GM18867 (cell line): ENCODE measurements at regions not wholly inside any gene's neighbourhood (a gene's known extent, or its start where the extent isn't known, plus 50 kb on each side); places are given as distances from the start of the nearest gene placed in this dataset.
"Not testable (repeated sequence)": the region's sequence is repeated elsewhere in the genome, so short reads cannot be mapped to it uniquely, and the experiment has no call there.

Experiments
- ATAC-seq: cut with Tn5 transposase; IDR thresholded peaks from one replicate; pipeline ENCODE4 v1.9.1; 2021; ENCODE audit warnings: mild to moderate bottlenecking, moderate library complexity; ENCODE audit not compliant: unreplicated experiment

GRCh38 chr1:229002451-229002960, 267.2 kb downstream of the RHOU start:
- ATAC-seq, result no peak

- ATAC-seq, result no peak
These were observed 267.5 kb upstream of the RAB4A start for GRCh38 chr1:229003233-229004031.

GRCh38 chr1:229004066-229004833, 266.7 kb upstream of the RAB4A start:
- ATAC-seq, result no peak

- ATAC-seq, result no peak
These were observed 265.8 kb upstream of the RAB4A start for GRCh38 chr1:229005097-229005496.

- ATAC-seq, result no peak
These were observed 265.4 kb upstream of the RAB4A start for GRCh38 chr1:229005556-229005955.

GRCh38 chr1:229006121-229006870, 264.6 kb upstream of the RAB4A start:
- ATAC-seq, result no peak

GRCh38 chr1:229007167-229007566, 263.7 kb upstream of the RAB4A start:
- ATAC-seq, result no peak

GRCh38 chr1:229007701-229008100, 263.2 kb upstream of the RAB4A start:
- ATAC-seq, result no peak

- ATAC-seq, result not testable (repeated sequence)
These were observed 262.6 kb upstream of the RAB4A start for GRCh38 chr1:229008347-229008746.

GRCh38 chr1:229011022-229011421, 259.9 kb upstream of the RAB4A start:
- no peak for ATAC-seq

GRCh38 chr1:229012823-229013222, 258.1 kb upstream of the RAB4A start:
- ATAC-seq, result no peak

GRCh38 chr1:229013981-229014380, 256.9 kb upstream of the RAB4A start:
- no peak for ATAC-seq

- no peak for ATAC-seq
These were observed 255.1 kb upstream of the RAB4A start for GRCh38 chr1:229015806-229016205.

GRCh38 chr1:229017091-229017490, 253.8 kb upstream of the RAB4A start:
- no peak for ATAC-seq

GRCh38 chr1:229018674-229019295, 252.1 kb upstream of the RAB4A start:
- no peak for ATAC-seq

GRCh38 chr1:229019663-229020271, 251.1 kb upstream of the RAB4A start:
- ATAC-seq, result no peak

- ATAC-seq, result not testable (repeated sequence)
These were observed 249.9 kb upstream of the RAB4A start for GRCh38 chr1:229021034-229021433.

GRCh38 chr1:229022595-229023333, 248.1 kb upstream of the RAB4A start:
- ATAC-seq, result no peak

GRCh38 chr1:229023651-229024300, 247.1 kb upstream of the RAB4A start:
- ATAC-seq, result no peak
